OCI-LY3 (cell line): ENCODE measurements at regions not wholly inside any gene's neighbourhood (a gene's known extent, or its start where the extent isn't known, plus 50 kb on each side); places are given as distances from the start of the nearest gene placed in this dataset.

Experiments
- CTCF ChIP-seq: fragments of 200-600, 300-600 bp; sonication (generic); IDR thresholded peaks from 2 replicates; pipeline ENCODE4 v1.5.1; 2014; ENCODE audit warnings: antibody characterized with exemption, low read length, low read depth
- EZH2phosphoT487 ChIP-seq: fragments of 200-600 bp; shearing (Covaris generic); IDR thresholded peaks from 2 replicates; pipeline ENCODE4 v1.6.1; 2018; ENCODE audit warnings: antibody characterized with exemption, mixed run types, low read depth

GRCh38 chr1:184260382-184260781, 126.4 kb upstream of the C1orf21 start:
- no peak for TF ChIP-seq EZH2phosphoT487
- TF ChIP-seq CTCF, result no peak
